Stimulated activated CD8-positive, alpha-beta memory T cell treated with anti-CD3 and anti-CD28 coated beads, Interleukin-7, amount 100 ng/mL, for 24 hours (primary cell): ENCODE measurements at regions not wholly inside any gene's neighbourhood (a gene's known extent, or its start where the extent isn't known, plus 50 kb on each side); places are given as distances from the start of the nearest gene placed in this dataset.
"Not testable (repeated sequence)": the region's sequence is repeated elsewhere in the genome, so short reads cannot be mapped to it uniquely, and the experiment has no call there.

Experiments
- DNase-seq: peaks from one replicate; pipeline ENCODE4 v3.0.0-alpha.2; 2020; ENCODE audit warnings: low read depth

- DNase-seq = no peak
Observed at GRCh38 chr6:137655291-137655690, 161.1 kb upstream of the OLIG3 start.

DNA sequence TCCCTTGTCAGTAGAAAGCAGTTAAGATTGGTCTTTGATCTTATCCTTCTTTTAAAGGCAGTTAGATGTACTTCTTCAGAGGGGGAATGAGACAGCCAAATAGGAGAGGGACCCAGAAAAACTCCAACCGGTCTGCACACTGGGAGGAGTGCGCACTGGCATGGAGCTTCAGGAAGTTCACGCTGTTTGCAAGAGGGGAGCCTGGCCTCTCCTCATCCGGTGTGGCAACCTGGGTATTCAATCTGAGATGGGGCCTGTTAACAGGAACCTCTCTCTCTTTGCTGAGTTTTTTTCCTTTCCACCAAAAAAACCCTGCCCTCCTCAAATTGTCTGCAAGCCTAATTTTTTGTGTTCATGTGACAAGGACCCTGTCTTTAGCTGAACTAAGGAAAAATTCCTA lies 162.5 kb upstream of the OLIG3 start:
- no peak for DNase-seq

- no peak for DNase-seq
Observed at GRCh38 chr6:137657351-137657911, 163.2 kb upstream of the OLIG3 start.

DNA sequence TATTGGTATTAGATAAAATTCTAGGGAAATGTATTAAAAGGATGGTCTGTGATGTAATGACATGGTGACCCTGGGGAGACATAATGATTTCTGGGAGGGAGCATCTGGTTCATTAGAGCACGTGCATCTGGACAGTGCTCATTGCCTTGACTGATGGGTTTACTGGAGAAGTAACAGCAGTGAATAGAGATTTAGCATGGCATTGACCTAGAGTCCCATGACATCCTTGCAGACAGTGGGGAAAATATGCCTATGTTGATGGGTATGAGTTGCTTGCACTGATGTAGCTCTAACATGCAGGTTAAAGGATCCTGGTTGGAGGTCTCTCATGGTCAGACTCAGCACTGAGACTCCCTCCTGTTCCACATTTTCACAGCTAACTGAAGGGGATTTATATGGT lies 164.1 kb upstream of the OLIG3 start:
- no peak for DNase-seq

DNA sequence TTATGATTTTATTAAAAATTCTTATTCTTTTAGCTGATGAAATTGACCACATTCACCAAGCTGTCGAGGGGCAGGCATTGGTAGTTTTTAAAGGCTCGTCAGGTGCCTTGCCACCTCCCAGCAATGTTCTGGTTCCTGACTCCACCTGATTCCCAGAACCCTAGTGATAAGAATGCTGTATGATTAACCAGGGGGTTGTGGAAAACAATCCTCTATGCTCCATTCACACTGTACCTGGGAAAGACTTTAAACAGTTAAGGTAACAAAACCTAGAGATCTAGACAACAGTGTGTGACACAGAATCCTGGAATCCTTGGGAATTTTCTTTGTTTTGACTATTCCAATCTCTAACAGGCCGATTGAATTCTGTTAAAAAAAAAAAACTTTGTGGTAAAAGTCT lies 165.7 kb upstream of the OLIG3 start:
- no peak for DNase-seq

DNA sequence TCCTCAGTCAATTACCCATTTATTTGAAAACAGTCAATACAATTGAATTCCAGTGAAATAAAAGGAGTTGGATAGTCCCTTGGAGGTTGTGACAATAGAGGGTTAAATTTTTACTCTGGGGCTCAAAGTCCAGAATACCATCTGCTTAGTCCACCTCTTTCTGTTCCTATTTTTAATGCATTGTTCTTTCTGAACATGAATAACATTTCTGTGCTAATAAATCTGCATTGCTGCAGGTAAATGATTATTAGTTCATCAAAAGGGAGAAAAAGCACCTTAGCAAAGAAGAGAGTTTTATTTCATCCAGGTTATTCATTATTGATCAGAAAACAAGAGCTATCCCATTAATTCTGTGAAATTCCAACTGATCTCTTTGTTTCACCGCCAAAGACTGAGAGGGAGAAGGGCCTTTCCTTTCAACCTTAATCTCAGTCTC lies 166.1 kb upstream of the OLIG3 start:
- no peak for DNase-seq

- peak; percentile 30 for DNase-seq
Observed at GRCh38 chr6:137661601-137662000, 167.4 kb upstream of the OLIG3 start.

DNA sequence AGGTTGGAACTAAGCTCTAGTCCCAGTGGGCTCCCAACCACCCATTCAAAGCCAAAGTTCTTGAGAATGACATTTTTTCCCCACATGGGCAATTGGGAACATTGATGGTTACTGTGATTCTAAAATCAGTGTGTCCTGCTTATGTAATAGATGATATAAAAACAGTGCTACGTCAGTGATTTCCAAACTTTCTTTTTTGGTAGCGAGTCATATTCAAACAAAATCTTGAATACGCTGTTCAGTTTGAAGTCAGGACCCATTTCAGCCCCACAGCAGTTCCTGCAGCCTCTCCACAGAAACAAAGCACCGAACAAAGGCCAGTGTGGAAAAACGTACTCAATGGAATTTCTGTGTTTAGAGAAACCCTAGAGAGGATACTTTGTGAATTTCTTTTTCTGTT lies 170.0 kb upstream of the OLIG3 start:
- no peak for DNase-seq

- DNase-seq = no peak
Observed at GRCh38 chr6:137665342-137665934, 171.2 kb upstream of the OLIG3 start.

GRCh38 chr6:137666202-137666774 lies 172.1 kb upstream of the OLIG3 start:
- DNase-seq = no peak

- no peak for DNase-seq
Observed at GRCh38 chr6:137673603-137674002, 179.4 kb upstream of the OLIG3 start.

DNA sequence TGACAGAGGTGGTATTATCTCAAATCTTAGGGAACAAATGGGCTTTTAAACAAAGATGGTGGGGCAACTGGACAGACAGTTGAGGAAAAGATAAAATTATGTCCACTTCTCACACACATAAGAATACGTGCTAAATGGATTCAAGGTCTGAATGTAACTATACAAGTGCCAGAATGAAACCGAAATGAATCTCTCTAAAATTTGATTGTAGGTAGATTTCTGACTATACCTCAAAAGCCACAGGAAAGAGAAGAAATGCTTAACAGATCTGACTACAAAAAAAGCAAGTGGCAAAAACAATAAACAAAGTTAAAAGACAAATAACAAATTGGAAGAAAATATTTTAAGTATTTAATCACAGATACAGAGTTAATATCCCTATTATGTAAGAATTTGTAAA lies 182.7 kb upstream of the OLIG3 start:
- DNase-seq = no peak

- no peak for DNase-seq
Observed at GRCh38 chr6:137677709-137678108, 183.5 kb upstream of the OLIG3 start.

DNA sequence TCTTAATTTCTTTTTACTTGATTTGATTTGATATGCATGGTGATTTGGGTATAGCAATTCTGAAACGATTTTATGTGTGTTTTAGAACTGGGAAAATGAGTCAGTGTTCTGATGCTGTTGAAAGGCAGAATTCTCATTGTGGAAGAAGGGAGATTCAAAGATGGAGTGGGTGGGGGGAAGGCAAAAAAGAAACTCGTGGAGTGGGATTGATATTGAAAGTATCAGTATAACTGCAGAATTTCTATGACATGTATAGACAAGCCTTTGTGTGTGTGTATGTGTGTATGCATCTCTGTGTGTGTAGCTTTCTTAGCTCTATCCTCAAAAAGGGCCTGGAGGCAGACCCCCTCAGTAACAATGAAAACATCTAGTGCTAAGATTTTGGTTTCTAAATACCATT lies 184.3 kb upstream of the OLIG3 start:
- DNase-seq = no peak

- no peak for DNase-seq
Observed at GRCh38 chr6:137680705-137681346, 186.2 kb upstream of the TNFAIP3 start.

DNA sequence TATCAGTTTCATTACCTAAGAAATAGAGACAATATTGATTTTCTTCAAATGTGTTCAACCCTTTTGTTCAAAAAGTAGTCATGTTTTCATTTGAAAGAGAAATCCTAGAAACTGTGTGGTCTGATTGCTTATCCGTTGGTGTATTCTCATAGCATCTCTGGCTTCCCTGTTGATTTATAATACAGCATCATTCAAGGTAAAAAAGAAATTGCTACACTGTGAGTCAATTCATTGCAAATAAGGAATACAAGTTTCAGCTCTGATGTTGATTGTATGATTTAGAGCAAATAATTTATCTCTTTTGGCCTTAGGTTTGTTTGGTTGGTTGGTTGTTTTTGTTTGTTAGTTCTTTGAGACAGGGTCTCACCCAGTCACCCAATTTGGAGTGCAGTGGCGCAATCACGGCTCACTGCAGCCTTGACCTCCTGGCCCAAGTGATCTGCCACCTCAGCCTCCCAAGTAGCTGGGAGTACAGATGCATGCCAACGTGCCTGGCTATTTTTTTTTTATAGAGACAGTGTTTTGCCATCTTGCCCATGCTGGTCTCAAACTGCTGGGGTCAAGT lies 185.5 kb upstream of the TNFAIP3 start:
- DNase-seq = no peak

DNA sequence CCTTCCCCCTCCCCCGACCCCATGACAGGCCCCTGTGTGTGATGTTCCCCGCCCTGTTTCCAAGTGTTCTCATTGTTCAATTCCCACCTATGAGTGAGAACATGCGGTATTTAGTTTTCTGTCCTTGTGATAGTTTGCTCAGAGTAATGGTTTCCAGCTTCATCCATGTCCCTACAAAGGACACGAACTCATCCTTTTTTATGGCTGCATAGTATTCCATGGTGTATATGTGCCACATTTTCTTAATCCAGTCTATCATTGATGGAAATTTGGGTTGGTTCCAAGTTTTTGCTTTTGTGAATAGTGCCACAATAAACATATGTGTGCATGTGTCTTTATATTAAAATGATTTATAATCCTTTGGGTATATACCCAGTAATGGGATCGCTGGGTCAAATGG lies 184.4 kb upstream of the TNFAIP3 start:
- DNase-seq = not testable (repeated sequence)

DNA sequence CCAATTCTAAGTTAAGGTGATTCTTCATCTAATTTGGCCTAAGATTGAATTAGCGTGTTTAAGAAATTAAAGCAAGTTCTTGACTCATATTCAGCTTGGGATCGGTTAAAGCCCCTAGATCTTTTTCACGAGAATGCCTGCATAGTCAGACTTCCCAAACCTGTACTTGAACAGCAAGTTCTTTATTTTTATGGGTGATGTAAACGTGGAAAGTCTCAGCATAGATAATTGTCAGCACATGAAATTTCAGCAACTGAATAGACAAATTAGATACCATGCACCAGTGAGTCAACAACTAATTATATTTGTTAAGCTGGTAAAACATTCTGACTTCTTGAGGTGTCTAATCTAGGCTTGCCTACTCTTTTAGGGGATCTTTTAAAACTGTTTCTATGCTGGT lies 183.1 kb upstream of the TNFAIP3 start:
- DNase-seq = no peak

DNA sequence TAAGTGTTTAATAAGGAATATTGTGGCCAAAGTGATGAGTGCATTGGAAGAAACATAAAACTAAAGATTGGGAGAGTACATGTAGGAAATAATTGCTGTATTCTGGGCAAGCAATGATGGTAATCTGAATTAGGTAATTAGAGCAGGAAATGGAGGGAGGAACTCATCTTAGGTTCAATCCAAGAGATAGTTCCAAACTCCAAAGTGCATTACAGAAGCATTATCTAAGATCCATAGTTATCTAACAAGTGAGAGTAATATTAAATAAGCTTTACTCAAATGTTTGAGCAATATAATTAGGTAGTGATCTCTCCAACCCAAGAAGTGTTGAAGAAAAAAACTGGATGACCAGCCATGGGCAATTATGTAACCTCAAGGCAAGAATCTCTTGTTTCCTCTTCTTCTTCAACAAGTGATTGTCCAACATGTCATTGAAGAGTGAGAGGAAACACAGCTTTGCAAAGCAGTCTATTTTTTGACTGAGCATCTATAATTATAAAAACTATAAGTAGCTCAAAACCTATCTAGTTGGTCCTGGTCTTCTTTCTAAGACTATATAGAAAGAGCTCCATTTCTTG lies 181.2 kb upstream of the TNFAIP3 start:
- no peak for DNase-seq

DNA sequence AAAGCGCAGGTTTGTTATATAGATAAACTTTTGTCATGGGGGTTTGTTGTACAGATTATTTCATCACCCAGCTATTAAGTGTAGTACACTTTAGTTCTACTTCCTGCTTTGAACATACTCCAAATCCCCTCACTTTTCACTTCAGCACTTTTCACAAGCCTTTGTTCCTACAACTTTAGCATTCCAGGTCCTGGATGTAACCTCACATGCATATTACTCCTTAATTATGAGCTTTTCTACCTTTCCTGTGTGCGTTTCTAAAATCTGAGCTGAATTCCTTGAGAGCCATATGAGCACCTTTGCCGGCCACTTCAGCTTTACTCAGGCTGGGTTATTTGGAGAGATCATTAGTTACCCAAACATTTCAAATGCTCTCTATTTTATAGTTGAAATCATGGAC lies 179.2 kb upstream of the TNFAIP3 start:
- no peak for DNase-seq

DNA sequence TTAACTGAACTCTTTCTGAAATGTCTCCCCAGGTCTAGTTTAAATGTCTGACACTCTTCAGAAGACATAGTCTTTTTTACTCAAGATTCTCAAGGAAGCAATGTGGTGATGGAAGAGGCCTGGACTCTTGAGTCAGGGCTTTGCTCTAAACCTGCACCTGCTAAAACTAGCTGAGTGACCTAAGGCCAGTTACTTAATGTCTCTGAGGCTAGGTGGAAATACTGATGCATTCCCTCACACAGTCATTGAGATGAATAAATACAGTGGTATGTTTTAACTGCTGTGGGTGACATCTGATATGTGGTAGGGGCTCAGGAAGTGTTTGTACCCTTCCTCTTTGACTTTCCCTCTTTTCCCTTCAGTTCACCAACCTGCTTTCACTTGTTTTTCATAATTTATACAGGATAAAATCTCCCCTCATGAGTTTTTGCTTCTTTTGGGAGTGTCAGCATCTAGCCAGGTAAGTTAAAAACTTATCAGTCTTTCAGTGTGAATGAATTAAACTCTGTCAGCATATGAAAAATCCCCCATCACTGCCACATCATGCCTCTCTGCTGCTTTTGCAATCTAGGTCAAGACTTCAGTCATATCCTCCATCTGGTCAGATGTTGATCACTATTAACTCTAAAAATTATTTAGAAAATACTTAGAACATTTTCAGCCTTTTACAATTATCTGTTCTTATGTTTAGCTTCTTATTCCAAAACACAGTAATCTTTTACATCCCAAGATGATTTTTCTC lies 178.7 kb upstream of the TNFAIP3 start:
- no peak for DNase-seq

GRCh38 chr6:137689377-137689776 lies 177.7 kb upstream of the TNFAIP3 start:
- DNase-seq = no peak
